ENCODE measurements at regions not wholly inside any gene's neighbourhood (a gene's known extent, or its start where the extent isn't known, plus 50 kb on each side); places are given as distances from the start of the nearest gene placed in this dataset.

GRCh38 chr10:108901781-108902618, 1021.3 kb downstream of the XPNPEP1 start:
- H3K4me3 Mint-ChIP-seq, result peak overlapping the region; percentile 11
- no peak for TF ChIP-seq CTCF (IDR thresholded peaks at IDR 0.05)
- ChIA-PET CTCF (no interaction called here), POLR2A (no interaction called here)
- no peaks in the 10 kb centered on the region for H3K36me3 Mint-ChIP-seq (ENCODE audit: low read depth)
- H3K27ac Mint-ChIP-seq, result no peak overlapping the region
- intact Hi-C loops (cut with micrococcal nuclease), result no loop called here
- H3K9me3 Mint-ChIP-seq, result no peaks in the 10 kb centered on the region
- H3K27me3 Mint-ChIP-seq, result peaks cover 2% of the 10 kb centered on the region
- DNase-seq (no peak), ATAC-seq (ENCODE audit: low read depth) (no peak)
- H3K4me1 Mint-ChIP-seq, result peaks cover 15% of the 10 kb centered on the region

- intact Hi-C loops (cut with micrococcal nuclease), result no loop called here
- Mint-ChIP-seq H3K36me3 (ENCODE audit: low read depth) (no peaks in the 10 kb centered on the region), H3K4me3 (no peak overlapping the region), H3K9me3 (no peaks in the 10 kb centered on the region), H3K27me3 (no peaks in the 10 kb centered on the region), H3K27ac (no peak overlapping the region), H3K4me1 (peaks cover 26% of the 10 kb centered on the region)
- no peak for ATAC-seq (ENCODE audit: low read depth)
- ChIA-PET CTCF (no interaction called here), POLR2A (no interaction called here)
- no peak for DNase-seq
- TF ChIP-seq CTCF (IDR thresholded peaks at IDR 0.05), result no peak
Observed at GRCh38 chr10:108899670-108900069, 1023.6 kb downstream of the XPNPEP1 start.

- H3K27ac Mint-ChIP-seq, result peak overlapping the region; percentile 86
- POLR2A ChIA-PET, result interaction anchor here (0.5 to 1.3 kb wide), 6 partner anchors 9 to 178 kb away, joined by 3 to 12 read pairs (median 4); no protein-coding TSS in a partner anchor
- no peaks in the 10 kb centered on the region for H3K27me3 Mint-ChIP-seq
- TF ChIP-seq CTCF (IDR thresholded peaks at IDR 0.05), result no peak
- no peak for DNase-seq
- H3K4me1 Mint-ChIP-seq, result peaks cover 28% of the 10 kb centered on the region
- peak overlapping the region; percentile 52 for H3K4me3 Mint-ChIP-seq
- intact Hi-C loops (cut with micrococcal nuclease), result loop anchor here (1.0 kb wide), 1 partner anchor 44 kb away; no protein-coding TSS in a partner anchor
- H3K36me3 Mint-ChIP-seq (ENCODE audit: low read depth), result no peaks in the 10 kb centered on the region
- CTCF ChIA-PET, result no interaction called here
- peak; percentile 83 for ATAC-seq (ENCODE audit: low read depth)
- H3K9me3 Mint-ChIP-seq, result no peaks in the 10 kb centered on the region
Observed at GRCh38 chr10:108894402-108895301, 1028.7 kb downstream of the XPNPEP1 start.

GRCh38 chr10:108877095-108877561, 1046.2 kb downstream of the XPNPEP1 start:
- intact Hi-C loops (cut with micrococcal nuclease), result no loop called here
- H3K9me3 Mint-ChIP-seq, result no peaks in the 10 kb centered on the region
- ATAC-seq (ENCODE audit: low read depth) (no peak), DNase-seq (no peak)
- no peak overlapping the region for H3K4me3 Mint-ChIP-seq
- no peak for TF ChIP-seq CTCF (IDR thresholded peaks at IDR 0.05)
- ChIA-PET POLR2A (no interaction called here), CTCF (no interaction called here)
- no peaks in the 10 kb centered on the region for H3K27me3 Mint-ChIP-seq
- H3K27ac Mint-ChIP-seq, result no peak overlapping the region
- H3K4me1 Mint-ChIP-seq, result no peaks in the 10 kb centered on the region
- no peaks in the 10 kb centered on the region for H3K36me3 Mint-ChIP-seq (ENCODE audit: low read depth)

- Mint-ChIP-seq H3K27ac (no peak overlapping the region), H3K27me3 (peaks cover 2% of the 10 kb centered on the region), H3K36me3 (ENCODE audit: low read depth) (no peaks in the 10 kb centered on the region), H3K9me3 (no peaks in the 10 kb centered on the region), H3K4me1 (no peaks in the 10 kb centered on the region), H3K4me3 (no peak overlapping the region)
- no peak for DNase-seq
- intact Hi-C loops (cut with micrococcal nuclease), result no loop called here
- TF ChIP-seq CTCF (IDR thresholded peaks at IDR 0.05), result no peak
- ATAC-seq (ENCODE audit: low read depth), result no peak
- ChIA-PET POLR2A (no interaction called here), CTCF (no interaction called here)
Observed at GRCh38 chr10:108872854-108873253, 1050.5 kb downstream of the XPNPEP1 start.
